BJ (cell line): ENCODE measurements at regions not wholly inside any gene's neighbourhood (a gene's known extent, or its start where the extent isn't known, plus 50 kb on each side); places are given as distances from the start of the nearest gene placed in this dataset.

ENCODE experiments used
- CTCF ChIA-PET: fragments of 350-600 bp; formaldehyde crosslinking; extraction: SDS; loops from one replicate; lab custom pipeline; 2021; ENCODE audit warnings: antibody characterized with exemption, inconsistent platforms; lab: Yijun Ruan, JAX
- POLR2A ChIA-PET: fragments of 300-600 bp; sonication (Branson Sonifier 250); formaldehyde crosslinking; extraction: SDS; loops from one replicate; lab custom pipeline; 2021; ENCODE audit warnings: antibody characterized with exemption; lab: Charles Lee
- DNase-seq: peaks from one replicate; pipeline ENCODE4 v3.0.0-alpha.2; 2011; ENCODE audit warnings: low read depth
- H3K27me3 ChIP-seq: 2 replicates; pipeline ENCODE4 v1.6.0; 2011; ENCODE audit warnings: low read length; ENCODE audit not compliant: control insufficient read depth, insufficient read depth
- H3K36me3 ChIP-seq: 2 replicates; pipeline ENCODE4 v1.5.1; 2011; ENCODE audit warnings: low read length; ENCODE audit not compliant: control insufficient read depth, insufficient read depth
- H3K4me3 ChIP-seq: 2 replicates; pipeline ENCODE4 v1.5.1; 2011; ENCODE audit warnings: low read depth, mild to moderate bottlenecking, control low read depth, low read length
- TF ChIP-seq, protein P1 (sequence below): IDR thresholded peaks from 2 replicates; pipeline ENCODE4 v1.5.1; 2011; ENCODE audit warnings: low read depth, mild to moderate bottlenecking, control low read depth, inconsistent platforms, low read length, moderate library complexity; ENCODE audit not compliant: insufficient read depth

DNA sequence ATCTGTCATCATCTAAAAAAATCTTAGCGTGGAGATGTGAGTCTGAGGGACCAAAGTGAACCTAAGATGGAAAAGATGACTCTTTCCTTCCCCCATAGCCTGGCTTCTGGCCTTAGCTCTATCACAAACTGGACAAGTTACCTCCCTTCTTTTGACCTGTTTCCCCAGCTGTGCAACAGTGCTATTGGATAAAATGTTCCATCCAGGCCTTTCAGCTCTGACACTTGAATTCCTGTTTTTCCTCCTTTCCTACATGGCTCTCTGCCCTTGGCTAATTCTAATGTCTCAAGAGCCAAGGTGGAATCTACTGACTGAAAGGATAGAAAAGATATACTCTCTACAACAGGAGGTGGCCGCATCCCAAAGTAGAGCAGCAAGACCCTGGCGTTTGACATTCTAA lies 84.5 kb upstream of the ARHGEF9 start:
- ChIA-PET CTCF (no interaction called here), POLR2A (no interaction called here)
- no peak for DNase-seq
- no peaks in the 10 kb centered on the region for H3K27me3 ChIP-seq
- no peaks in the 10 kb centered on the region for H3K36me3 ChIP-seq
- TF ChIP-seq, protein P1, sequence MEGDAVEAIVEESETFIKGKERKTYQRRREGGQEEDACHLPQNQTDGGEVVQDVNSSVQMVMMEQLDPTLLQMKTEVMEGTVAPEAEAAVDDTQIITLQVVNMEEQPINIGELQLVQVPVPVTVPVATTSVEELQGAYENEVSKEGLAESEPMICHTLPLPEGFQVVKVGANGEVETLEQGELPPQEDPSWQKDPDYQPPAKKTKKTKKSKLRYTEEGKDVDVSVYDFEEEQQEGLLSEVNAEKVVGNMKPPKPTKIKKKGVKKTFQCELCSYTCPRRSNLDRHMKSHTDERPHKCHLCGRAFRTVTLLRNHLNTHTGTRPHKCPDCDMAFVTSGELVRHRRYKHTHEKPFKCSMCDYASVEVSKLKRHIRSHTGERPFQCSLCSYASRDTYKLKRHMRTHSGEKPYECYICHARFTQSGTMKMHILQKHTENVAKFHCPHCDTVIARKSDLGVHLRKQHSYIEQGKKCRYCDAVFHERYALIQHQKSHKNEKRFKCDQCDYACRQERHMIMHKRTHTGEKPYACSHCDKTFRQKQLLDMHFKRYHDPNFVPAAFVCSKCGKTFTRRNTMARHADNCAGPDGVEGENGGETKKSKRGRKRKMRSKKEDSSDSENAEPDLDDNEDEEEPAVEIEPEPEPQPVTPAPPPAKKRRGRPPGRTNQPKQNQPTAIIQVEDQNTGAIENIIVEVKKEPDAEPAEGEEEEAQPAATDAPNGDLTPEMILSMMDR: no peak
- no peak overlapping the region for H3K4me3 ChIP-seq

GRCh38 chrX:63855896-63856295 lies 70.9 kb upstream of the ARHGEF9 start:
- peak; percentile 48 for DNase-seq
- Histone ChIP-seq H3K27me3 (no peaks in the 10 kb centered on the region), H3K36me3 (no peaks in the 10 kb centered on the region), H3K4me3 (no peak overlapping the region)
- TF ChIP-seq, protein P1: no peak
- POLR2A ChIA-PET: no interaction called here
- CTCF ChIA-PET: no interaction called here

DNA sequence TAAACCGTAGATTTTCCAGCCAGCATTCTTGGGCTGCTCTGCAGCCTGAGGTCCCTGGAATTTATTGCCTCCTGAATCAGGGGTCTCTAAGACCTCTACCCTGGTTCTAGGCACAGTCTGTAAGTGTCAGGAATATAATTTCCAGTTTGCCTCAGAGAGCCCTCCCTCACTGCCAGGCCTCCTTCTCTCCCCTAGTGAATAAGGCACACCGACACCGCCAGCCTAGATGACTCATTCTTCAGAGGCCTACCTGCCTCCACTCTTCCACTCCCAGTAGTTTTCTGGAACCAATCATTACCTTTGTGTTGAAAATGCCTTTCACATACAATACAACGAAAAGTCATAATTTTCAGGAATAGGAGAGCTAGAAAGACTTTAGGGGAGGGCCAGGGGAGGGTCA lies 50.3 kb upstream of the ARHGEF9 start:
- Histone ChIP-seq H3K27me3 (no peaks in the 10 kb centered on the region), H3K4me3 (no peak overlapping the region), H3K36me3 (no peaks in the 10 kb centered on the region)
- TF ChIP-seq, protein P1: no peak
- CTCF ChIA-PET: no interaction called here
- POLR2A ChIA-PET: no interaction called here
- DNase-seq: no peak
